Stimulated activated CD4-positive, alpha-beta T cell treated with anti-CD3 and anti-CD28 coated beads, Interleukin-4, amount 100 ng/mL, for 1 hour (primary cell): ENCODE measurements at regions not wholly inside any gene's neighbourhood (a gene's known extent, or its start where the extent isn't known, plus 50 kb on each side); places are given as distances from the start of the nearest gene placed in this dataset.

Experiments used
- DNase-seq: peaks from one replicate; pipeline ENCODE4 v3.0.0-alpha.2; 2020

- no peak for DNase-seq
These were observed 154.8 kb downstream of the RPS24 start for GRCh38 chr10:78188446-78188845.

- DNase-seq: no peak
These were observed 156.6 kb downstream of the RPS24 start for GRCh38 chr10:78190051-78190825.

- DNase-seq: no peak
These were observed 157.6 kb downstream of the RPS24 start for GRCh38 chr10:78191301-78191700.

GRCh38 chr10:78193189-78193588 lies 159.5 kb downstream of the RPS24 start:
- DNase-seq: no peak

GRCh38 chr10:78194050-78194449 lies 160.4 kb downstream of the RPS24 start:
- DNase-seq: no peak

GRCh38 chr10:78194539-78195402 lies 161.1 kb downstream of the RPS24 start:
- DNase-seq: no peak

- no peak for DNase-seq
These were observed 162.7 kb downstream of the RPS24 start for GRCh38 chr10:78196396-78196795.

GRCh38 chr10:78196964-78197363 lies 163.3 kb downstream of the RPS24 start:
- no peak for DNase-seq

GRCh38 chr10:78197628-78198272 lies 164.1 kb downstream of the RPS24 start:
- DNase-seq: no peak

GRCh38 chr10:78199005-78199725 lies 165.5 kb downstream of the RPS24 start:
- no peak for DNase-seq

- DNase-seq: no peak
These were observed 166.1 kb downstream of the RPS24 start for GRCh38 chr10:78199759-78200158.

- DNase-seq: no peak
These were observed 167.0 kb downstream of the RPS24 start for GRCh38 chr10:78200686-78201085.

- DNase-seq: no peak
These were observed 168.7 kb downstream of the RPS24 start for GRCh38 chr10:78202386-78202785.

GRCh38 chr10:78203915-78204818 lies 170.5 kb downstream of the RPS24 start:
- DNase-seq: no peak

- DNase-seq: no peak
These were observed 171.9 kb downstream of the RPS24 start for GRCh38 chr10:78205457-78206016.

- no peak for DNase-seq
These were observed 173.6 kb downstream of the RPS24 start for GRCh38 chr10:78207216-78207615.

- DNase-seq: no peak
These were observed 174.1 kb downstream of the RPS24 start for GRCh38 chr10:78207776-78208175.

GRCh38 chr10:78209970-78210369 lies 176.3 kb downstream of the RPS24 start:
- DNase-seq: no peak

- no peak for DNase-seq
These were observed 176.9 kb downstream of the RPS24 start for GRCh38 chr10:78210548-78210947.

- no peak for DNase-seq
These were observed 177.3 kb downstream of the RPS24 start for GRCh38 chr10:78210976-78211375.

GRCh38 chr10:78211561-78212051 lies 177.9 kb downstream of the RPS24 start:
- DNase-seq: no peak
